PC-9 (cell line): ENCODE measurements at regions not wholly inside any gene's neighbourhood (a gene's known extent, or its start where the extent isn't known, plus 50 kb on each side); places are given as distances from the start of the nearest gene placed in this dataset.

Experiments used
- CTCF ChIP-seq: fragments of 200-600 bp; sonication (generic); conservative IDR thresholded peaks from 2 replicates; pipeline ENCODE4 v1.6.1; 2017; ENCODE audit warnings: mixed run types, antibody characterized with exemption, mild to moderate bottlenecking, moderate library complexity
- EZH2 ChIP-seq: fragments of 200-600 bp; sonication (generic); IDR thresholded peaks from 2 replicates; pipeline ENCODE4 v1.8.0; 2017; ENCODE audit warnings: antibody characterized with exemption, low read depth

GRCh38 chr13:100941377-100942368, 267.1 kb upstream of the TMTC4 start:
- TF ChIP-seq CTCF (no peak), EZH2 (no peak)
